ENCODE measurements at regions not wholly inside any gene's neighbourhood (a gene's known extent, or its start where the extent isn't known, plus 50 kb on each side); places are given as distances from the start of the nearest gene placed in this dataset.

GRCh38 chr13:74084375-74084935, 49.7 kb downstream of the KLF12 start:
- DNase-seq (ENCODE audit: low read depth in 2 of 3, low spot score in 2 of 3): no peak

DNA sequence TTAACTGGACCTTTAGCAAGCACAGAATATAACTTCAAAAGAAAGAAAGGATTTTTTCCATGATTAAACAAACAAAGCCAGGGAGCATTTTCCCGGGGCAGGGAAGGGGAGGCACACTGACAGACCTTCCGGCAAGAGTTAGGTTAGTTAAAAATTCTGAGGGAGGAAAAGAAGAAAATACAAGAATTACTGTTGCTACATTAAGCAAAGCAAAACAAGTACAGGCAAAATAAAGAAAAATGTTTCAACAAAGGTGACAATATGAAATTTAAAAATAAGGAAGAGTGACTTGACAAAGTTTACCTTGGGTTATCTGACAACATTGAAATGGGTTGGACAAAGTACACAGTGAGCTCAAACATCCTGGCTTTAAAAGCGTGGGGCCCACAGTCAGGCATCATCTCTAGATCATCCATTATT, 51.5 kb downstream of the KLF12 start:
- DNase-seq (ENCODE audit: low read depth in 2 of 3, low spot score in 2 of 3): no peak

- no peak for DNase-seq (ENCODE audit: low read depth in 2 of 3, low spot score in 2 of 3)
Observed at GRCh38 chr13:74080762-74081161, 53.4 kb downstream of the KLF12 start.

DNA sequence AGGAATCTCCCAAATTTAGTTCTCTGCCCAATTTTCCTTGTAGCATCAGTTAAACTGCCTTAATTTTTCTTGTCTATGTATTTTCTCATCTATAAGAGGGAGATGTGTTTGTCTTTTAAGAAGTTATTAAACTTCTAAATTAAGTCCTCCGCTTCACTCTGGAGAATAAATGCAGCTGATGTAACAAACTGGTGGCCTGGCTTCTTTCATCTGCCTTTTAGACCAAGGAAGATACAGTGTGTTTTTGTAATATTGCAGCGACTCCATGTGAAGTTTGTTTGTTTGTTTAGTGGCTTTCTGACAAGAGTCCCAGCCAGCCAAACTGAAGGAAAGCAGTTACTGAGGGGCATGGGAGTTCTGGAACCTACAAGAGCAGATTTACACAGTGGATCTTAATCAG, 56.4 kb downstream of the KLF12 start:
- DNase-seq (ENCODE audit: low read depth in 2 of 3, low spot score in 2 of 3): no peak

GRCh38 chr13:74077375-74077774, 56.8 kb downstream of the KLF12 start:
- DNase-seq (ENCODE audit: low read depth in 2 of 3, low spot score in 2 of 3): no peak

GRCh38 chr13:74074723-74075122, 59.5 kb downstream of the KLF12 start:
- no peak for DNase-seq (ENCODE audit: low read depth in 2 of 3, low spot score in 2 of 3)

GRCh38 chr13:74073274-74073673, 60.9 kb downstream of the KLF12 start:
- no peak for DNase-seq (ENCODE audit: low read depth in 2 of 3, low spot score in 2 of 3)

- no peak for DNase-seq (ENCODE audit: low read depth in 2 of 3, low spot score in 2 of 3)
Observed at GRCh38 chr13:74070513-74070912, 63.7 kb downstream of the KLF12 start.

GRCh38 chr13:74070065-74070464, 64.1 kb downstream of the KLF12 start:
- DNase-seq (ENCODE audit: low read depth in 2 of 3, low spot score in 2 of 3): no peak

DNA sequence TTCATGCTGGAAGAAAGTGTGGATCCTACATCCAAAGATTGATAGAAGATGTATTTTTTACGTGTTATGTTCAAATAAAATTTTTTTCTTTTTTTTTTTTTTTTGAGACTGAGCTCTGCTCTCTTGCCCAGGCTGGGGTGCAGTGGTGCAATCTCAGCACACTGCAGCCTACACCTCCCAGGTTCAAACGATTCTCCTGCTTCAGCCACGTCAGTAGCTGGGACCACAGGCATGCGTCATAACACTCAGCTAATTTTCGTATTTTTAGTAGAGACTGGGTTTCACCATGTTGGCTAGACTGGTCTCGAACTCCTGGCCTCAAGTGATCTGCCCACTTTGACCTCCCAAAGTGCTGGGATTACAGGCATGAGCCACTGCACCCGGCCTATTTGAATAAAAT, 65.7 kb downstream of the KLF12 start:
- no peak for DNase-seq (ENCODE audit: low read depth in 2 of 3, low spot score in 2 of 3)

GRCh38 chr13:74067818-74068217, 66.4 kb downstream of the KLF12 start:
- no peak for DNase-seq (ENCODE audit: low read depth in 2 of 3, low spot score in 2 of 3)

- DNase-seq (ENCODE audit: low read depth in 2 of 3, low spot score in 2 of 3): no peak
Observed at GRCh38 chr13:74066937-74067336, 67.3 kb downstream of the KLF12 start.

DNA sequence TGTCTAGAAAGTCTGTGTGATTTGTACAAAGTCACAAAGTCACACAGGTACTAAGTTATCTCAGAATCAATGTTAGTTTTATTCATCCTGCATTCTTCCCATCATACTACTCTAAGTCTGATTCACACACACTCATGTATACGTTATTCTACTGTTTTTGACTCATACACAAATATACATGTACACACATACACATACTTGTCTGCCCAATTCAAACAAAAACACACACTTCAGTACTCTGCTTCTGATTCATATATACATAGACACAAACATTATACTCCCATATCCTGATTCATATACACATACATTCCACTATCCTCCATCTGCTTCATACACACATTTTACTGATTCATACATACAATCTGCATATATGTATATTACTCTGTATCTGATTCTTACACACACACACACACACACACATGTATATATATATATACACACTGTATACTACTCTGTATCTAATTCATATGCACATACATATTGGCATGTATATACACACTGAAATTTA, 69.3 kb downstream of the KLF12 start:
- DNase-seq (ENCODE audit: low read depth in 2 of 3, low spot score in 2 of 3): no peak

DNA sequence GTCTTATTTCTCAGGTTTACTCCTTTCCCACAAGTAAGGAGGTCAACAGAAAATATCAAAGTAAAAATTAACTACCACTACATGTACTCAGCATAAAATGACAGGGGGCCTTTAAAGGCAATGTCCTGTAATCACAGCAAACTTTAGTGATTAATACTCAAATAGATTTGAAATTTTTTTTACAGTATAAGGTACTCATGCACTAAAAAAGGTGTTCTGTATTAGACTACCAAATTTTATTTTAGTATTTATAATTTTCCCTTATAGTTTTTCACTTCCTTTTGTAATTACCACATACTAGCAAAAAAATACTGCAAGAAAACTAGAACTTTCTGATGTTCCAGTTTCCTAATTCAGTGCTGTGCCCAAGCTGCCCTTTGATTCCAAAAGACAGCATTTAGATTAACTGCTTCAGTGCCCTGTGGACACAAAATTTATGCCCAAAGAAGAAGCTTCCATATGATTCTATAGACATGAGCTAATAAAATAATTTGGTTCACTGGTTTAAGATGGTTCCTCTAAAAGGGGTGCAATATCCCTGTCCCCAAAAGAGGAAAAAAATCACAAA, 70.6 kb downstream of the KLF12 start:
- DNase-seq (ENCODE audit: low read depth in 2 of 3, low spot score in 2 of 3): no peak

DNA sequence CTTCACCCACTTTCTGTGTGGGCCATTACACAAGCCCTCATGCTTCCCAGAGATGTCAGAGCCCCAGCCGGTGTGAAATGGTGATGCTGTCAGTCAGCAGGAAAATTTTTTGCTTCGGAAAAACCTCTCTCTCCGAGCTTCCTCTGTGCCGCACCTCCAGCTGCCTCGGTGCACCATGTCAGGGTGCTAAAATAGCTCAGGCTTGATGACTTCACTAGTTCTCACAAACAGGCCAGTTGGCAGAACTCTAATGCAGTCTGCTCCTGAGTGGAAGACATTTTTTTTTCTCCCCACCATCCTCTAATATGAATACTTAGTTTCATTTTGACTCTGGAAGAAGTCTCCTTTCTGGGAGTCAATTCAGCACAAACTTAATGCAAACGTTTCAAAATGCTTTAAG, 71.3 kb downstream of the KLF12 start:
- no peak for DNase-seq (ENCODE audit: low read depth in 2 of 3, low spot score in 2 of 3)

GRCh38 chr13:74061926-74062595, 72.1 kb downstream of the KLF12 start:
- no peak for DNase-seq (ENCODE audit: low read depth in 2 of 3, low spot score in 2 of 3)

- DNase-seq (ENCODE audit: low read depth in 2 of 3, low spot score in 2 of 3): no peak
Observed at GRCh38 chr13:74056801-74057542, 77.2 kb downstream of the KLF12 start.

DNA sequence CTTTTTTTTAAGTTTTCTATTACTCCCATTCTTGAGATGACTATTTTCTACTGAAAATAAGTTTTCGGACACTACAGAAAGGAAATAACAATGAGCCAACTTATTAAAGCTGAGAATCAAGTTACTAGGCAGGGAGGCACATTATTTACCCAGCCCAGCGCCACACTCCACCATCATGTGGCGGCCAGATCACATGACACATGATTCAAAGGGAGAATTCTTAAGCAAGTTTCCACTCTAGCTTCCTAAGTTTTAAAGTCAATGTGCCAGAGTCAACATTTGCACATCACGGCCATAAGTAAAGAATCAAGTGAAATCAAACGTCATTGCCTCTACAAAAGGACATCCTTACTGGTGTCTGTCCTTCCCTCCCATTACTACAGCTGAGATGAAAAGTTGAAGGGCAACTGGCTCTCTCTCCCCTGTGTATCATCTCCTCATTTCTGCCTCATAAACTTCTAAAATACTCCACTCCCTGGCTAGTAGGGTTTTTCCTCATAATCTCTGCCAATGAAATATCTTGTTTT, 81.7 kb downstream of the KLF12 start:
- DNase-seq (ENCODE audit: low read depth in 2 of 3, low spot score in 2 of 3): no peak

GRCh38 chr13:74048756-74049155, 85.4 kb downstream of the KLF12 start:
- DNase-seq (ENCODE audit: low read depth in 2 of 3, low spot score in 2 of 3): no peak

GRCh38 chr13:74047931-74048600, 86.1 kb downstream of the KLF12 start:
- DNase-seq (ENCODE audit: low read depth in 2 of 3, low spot score in 2 of 3): no peak

DNA sequence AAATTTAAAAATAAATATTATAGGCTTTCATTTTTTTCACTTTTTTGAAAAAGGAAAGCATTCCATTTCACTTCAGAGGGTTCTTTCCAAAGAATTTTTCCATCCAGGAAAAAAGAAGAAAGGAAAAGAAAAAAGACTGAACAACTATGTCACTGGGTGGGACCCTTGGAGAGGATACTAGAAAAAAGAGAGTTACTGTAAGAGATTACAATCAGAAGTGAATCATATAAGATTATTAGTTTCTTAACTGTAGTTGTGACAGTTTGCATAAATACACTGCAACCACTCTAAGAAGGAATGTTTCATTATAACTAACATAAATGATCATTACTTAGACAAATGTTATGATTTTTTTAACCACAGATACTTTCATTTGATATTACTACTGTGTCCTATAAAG, 87.8 kb downstream of the KLF12 start:
- DNase-seq (ENCODE audit: low read depth in 2 of 3, low spot score in 2 of 3): no peak
